Liver (tissue), 8 donors: ENCODE measurements at regions not wholly inside any gene's neighbourhood (a gene's known extent, or its start where the extent isn't known, plus 50 kb on each side); places are given as distances from the start of the nearest gene placed in this dataset.

ENCODE experiments used
- DNase-seq: peaks from one replicate; pipeline ENCODE4 v3.0.0-alpha.2; 2017; ENCODE audit warnings: low spot score
- H3K27ac ChIP-seq, 2 donors: one replicate each; pipeline ENCODE4 v1.7.0; 2013; ENCODE audit warnings: inconsistent platforms in 2 of 2, low read length in 2 of 2, control low read depth in 1 of 2, low read depth in 1 of 2, mild to moderate bottlenecking in 1 of 2
- H3K27me3 ChIP-seq, 4 donors: one replicate each; pipeline versions ENCODE4 v1.6.1 to v1.7.0; 2013; ENCODE audit warnings: low read length in 3 of 4, inconsistent platforms in 1 of 4, mild to moderate bottlenecking in 1 of 4, moderate library complexity in 1 of 4; ENCODE audit not compliant: control insufficient read depth in 4 of 4, insufficient read depth in 4 of 4
- H3K36me3 ChIP-seq, 4 donors: one replicate each; pipeline versions ENCODE4 v1.6.1 to v1.7.0; 2013; ENCODE audit warnings: low read length in 3 of 4, mild to moderate bottlenecking in 3 of 4, low read depth in 1 of 4, moderate library complexity in 1 of 4; ENCODE audit not compliant: control insufficient read depth in 4 of 4, insufficient read depth in 3 of 4
- H3K4me1 ChIP-seq, 4 donors: one replicate each; pipeline versions ENCODE4 v1.6.1 to v1.7.0; 2013; ENCODE audit warnings: low read length in 3 of 4, mild to moderate bottlenecking in 3 of 4, moderate library complexity in 1 of 4; ENCODE audit not compliant: control insufficient read depth in 4 of 4, insufficient read depth in 4 of 4
- H3K4me3 ChIP-seq, 3 donors: one replicate each; pipeline versions ENCODE4 v1.6.1 to v1.7.0; 2013; ENCODE audit warnings: low read length in 3 of 3, control low read depth in 1 of 3, low read depth in 1 of 3, mild to moderate bottlenecking in 1 of 3
- H3K9ac ChIP-seq, 2 donors: one replicate each; pipeline ENCODE4 v1.7.0; 2013; ENCODE audit warnings: low read length in 2 of 2, mild to moderate bottlenecking in 2 of 2, moderate library complexity in 2 of 2, control low read depth in 1 of 2, low read depth in 1 of 2
- H3K9me3 ChIP-seq, 4 donors: one replicate each; pipeline versions ENCODE4 v1.6.1 to v1.7.0; 2013; ENCODE audit warnings: low read length in 3 of 4; ENCODE audit not compliant: control insufficient read depth in 4 of 4
- ATF3 ChIP-seq: IDR thresholded peaks from 2 replicates; pipeline ENCODE4 v1.6.1; 2016; ENCODE audit warnings: antibody characterized with exemption
- CTCF ChIP-seq: fragments of 150-350 bp; IDR thresholded peaks from 2 replicates; pipeline ENCODE4 v1.5.1; 2017; ENCODE audit warnings: improper control_type of control experiment, low read depth, low read length; ENCODE audit not compliant: missing input control
- EGR1 ChIP-seq, 2 donors: IDR thresholded peaks; 2 replicates each; pipeline ENCODE4 v1.6.1; 2016 to 2018; ENCODE audit warnings: antibody characterized with exemption in 2 of 2, low read depth in 2 of 2
- FOXA1 ChIP-seq: IDR thresholded peaks from 2 replicates; pipeline ENCODE4 v1.6.1; 2016; ENCODE audit warnings: antibody characterized with exemption
- FOXA2 ChIP-seq: IDR thresholded peaks from 2 replicates; pipeline ENCODE4 v1.6.1; 2016; ENCODE audit warnings: antibody characterized with exemption
- GABPA ChIP-seq, 2 donors: IDR thresholded peaks in 1 of 2; conservative IDR thresholded peaks in 1 of 2; 2 replicates each; pipeline ENCODE4 v1.6.1; 2016; ENCODE audit warnings: antibody characterized with exemption in 2 of 2, mild to moderate bottlenecking in 1 of 2, moderate library complexity in 1 of 2
- HNF4A ChIP-seq, 2 donors: conservative IDR thresholded peaks; 2 replicates each; pipeline ENCODE4 v1.6.1; 2016; ENCODE audit warnings: antibody characterized with exemption in 2 of 2, mild to moderate bottlenecking in 2 of 2
- HNF4G ChIP-seq: IDR thresholded peaks from 2 replicates; pipeline ENCODE4 v1.6.1; 2016; ENCODE audit warnings: antibody characterized with exemption
- JUND ChIP-seq, 2 donors: IDR thresholded peaks; 2 replicates each; pipeline ENCODE4 v1.6.1; 2016; ENCODE audit warnings: antibody characterized with exemption in 2 of 2
- MAX ChIP-seq: IDR thresholded peaks from 2 replicates; pipeline ENCODE4 v1.6.1; 2016; ENCODE audit warnings: antibody characterized with exemption
- NR2F2 ChIP-seq: IDR thresholded peaks from 2 replicates; pipeline ENCODE4 v1.6.1; 2016; ENCODE audit warnings: antibody characterized with exemption
- RAD21 ChIP-seq, 2 donors: IDR thresholded peaks; 2 replicates each; pipeline ENCODE4 v1.6.1; 2016; ENCODE audit warnings: antibody characterized with exemption in 2 of 2, mild to moderate bottlenecking in 2 of 2
- REST ChIP-seq: IDR thresholded peaks from 2 replicates; pipeline ENCODE4 v1.6.1; 2016; ENCODE audit warnings: antibody characterized with exemption, mild to moderate bottlenecking
- RXRA ChIP-seq, 2 donors: IDR thresholded peaks; 2 replicates each; pipeline ENCODE4 v1.6.1; 2017 to 2018; ENCODE audit warnings: antibody characterized with exemption in 2 of 2, mild to moderate bottlenecking in 1 of 2
- SP1 ChIP-seq: IDR thresholded peaks from 2 replicates; pipeline ENCODE4 v1.6.1; 2018; ENCODE audit warnings: antibody characterized with exemption, mild to moderate bottlenecking
- TAF1 ChIP-seq: conservative IDR thresholded peaks from 2 replicates; pipeline ENCODE4 v1.6.1; 2016; ENCODE audit warnings: antibody characterized with exemption, mild to moderate bottlenecking
- YY1 ChIP-seq: IDR thresholded peaks from 2 replicates; pipeline ENCODE4 v1.6.1; 2016; ENCODE audit warnings: antibody characterized with exemption, mild to moderate bottlenecking
- ZBTB33 ChIP-seq: IDR thresholded peaks from 2 replicates; pipeline ENCODE4 v1.6.1; 2016; ENCODE audit warnings: antibody characterized with exemption
- WGBS: extraction: QIAGEN DNeasy Blood & Tissue Kit; methylation state at CpG from one replicate; pipeline ENCODE4 v1.1.7; 2013; 5-methylcytosine and 5-hydroxymethylcytosine counted together
- donor health status: healthy.
- donor health status: healthy.
- donor health status: healthy.
- donor health status: healthy.
- donor health status: healthy.

GRCh38 chr2:58865436-58865835, 624.3 kb upstream of the FANCL start:
- no peak overlapping the region for H3K27ac ChIP-seq
- 89% methylated on average over 1 of the region's 1 CpG for WGBS

More at GRCh38 chr2:58865436-58865835, 624.3 kb upstream of the FANCL start:
- no peak for TF ChIP-seq RAD21 (IDR thresholded peaks at IDR 0.05)
- no peak for TF ChIP-seq EGR1 (IDR thresholded peaks at IDR 0.05; ENCODE audit: low read depth in 2 of 2)
- TF ChIP-seq GABPA (IDR thresholded peaks at IDR 0.05 in 1 of 2, conservative IDR thresholded peaks at IDR 0.05 in 1 of 2), result no peak
- no peak for TF ChIP-seq NR2F2
- no peak for TF ChIP-seq HNF4G
- no peak for TF ChIP-seq ATF3
- TF ChIP-seq YY1, result no peak
- no peak for TF ChIP-seq FOXA2
- TF ChIP-seq REST, result no peak
- no peak for TF ChIP-seq TAF1
- TF ChIP-seq ZBTB33, result no peak
- TF ChIP-seq RXRA (IDR thresholded peaks at IDR 0.05), result no peak
- no peak for TF ChIP-seq SP1
- TF ChIP-seq MAX, result no peak
- TF ChIP-seq FOXA1, result no peak
- TF ChIP-seq JUND (IDR thresholded peaks at IDR 0.05), result no peak
- no peak for TF ChIP-seq HNF4A (conservative IDR thresholded peaks at IDR 0.05)
- no peak for TF ChIP-seq CTCF
- Histone ChIP-seq H3K9me3 (no peaks in the 10 kb centered on the region), H3K4me1 (no peaks in the 10 kb centered on the region), H3K36me3 (no peaks in the 10 kb centered on the region), H3K9ac (no peak overlapping the region), H3K4me3 (no peak overlapping the region), H3K27me3 (no peaks in the 10 kb centered on the region)
- DNase-seq, result no peak
